A673 (cell line): ENCODE measurements at regions not wholly inside any gene's neighbourhood (a gene's known extent, or its start where the extent isn't known, plus 50 kb on each side); places are given as distances from the start of the nearest gene placed in this dataset.

ENCODE experiments used
- BruUV-seq: library from RNA; stranded (reverse); fragments of 400-500 nt; replicated peaks from 2 replicates; lab custom pipeline; 2021; lab: Mats Ljungman, UMichigan
- CTCF ChIA-PET: fragments of 300-600 bp; sonication (Branson Sonifier 250); formaldehyde crosslinking; loops from one replicate; lab custom pipeline; 2022; ENCODE audit warnings: antibody characterized with exemption; lab: Charles Lee
- POLR2A ChIA-PET: fragments of 300-600 bp; sonication (Branson Sonifier 250); formaldehyde crosslinking; loops from one replicate; lab custom pipeline; 2022; ENCODE audit warnings: antibody characterized with exemption; ENCODE audit not compliant: low non-redundant PET; lab: Charles Lee
- DNase-seq: peaks from one replicate; pipeline ENCODE4 v3.0.0-alpha.2; 2015; ENCODE audit warnings: low spot score
- H3K27ac ChIP-seq: fragments of 200-600 bp; sonication (generic); 2 replicates; pipeline ENCODE4 v1.5.1; 2016; ENCODE audit warnings: mixed run types, low read depth, mild to moderate bottlenecking, mixed read lengths, antibody characterized with exemption, low read length; ENCODE audit not compliant: poor library complexity, severe bottlenecking
- H3K27me3 ChIP-seq: fragments of 200-600 bp; sonication (generic); replicated peaks from 2 replicates; pipeline ENCODE4 v1.6.1; 2017; ENCODE audit warnings: mixed run types, low read depth, mild to moderate bottlenecking, mixed read lengths, antibody characterized with exemption, low read length; ENCODE audit not compliant: insufficient read depth, poor library complexity
- H3K36me3 ChIP-seq: fragments of 200-600 bp; sonication (generic); 2 replicates; pipeline ENCODE4 v1.6.1; 2016; ENCODE audit warnings: mixed run types, mild to moderate bottlenecking, mixed read lengths, antibody characterized with exemption, low read length; ENCODE audit not compliant: insufficient read depth, poor library complexity, severe bottlenecking
- H3K4me1 ChIP-seq: fragments of 200-600 bp; sonication (generic); 2 replicates; pipeline ENCODE4 v1.6.1; 2017; ENCODE audit warnings: mixed run types, mild to moderate bottlenecking, mixed read lengths, antibody characterized with exemption, low read length; ENCODE audit not compliant: insufficient read depth, poor library complexity, severe bottlenecking
- H3K4me3 ChIP-seq: fragments of 200-600 bp; sonication (generic); 2 replicates; pipeline ENCODE4 v1.5.1; 2016; ENCODE audit warnings: low read depth, mixed run types, mild to moderate bottlenecking, mixed read lengths, low read length; ENCODE audit not compliant: poor library complexity, severe bottlenecking
- H3K9me3 ChIP-seq: fragments of 200-600 bp; sonication (generic); 2 replicates; pipeline ENCODE4 v1.6.1; 2016; ENCODE audit warnings: mixed run types, low read depth, mild to moderate bottlenecking, mixed read lengths, antibody characterized with exemption, low read length; ENCODE audit not compliant: poor library complexity, severe bottlenecking
- CTCF ChIP-seq: fragments of 300-800, 200-600 bp; sonication (generic); conservative IDR thresholded peaks from 2 replicates; pipeline ENCODE4 v1.5.1; 2017; ENCODE audit warnings: low read depth, mild to moderate bottlenecking, antibody characterized with exemption, low read length, moderate library complexity, mixed read lengths
- EZH2 ChIP-seq: fragments of 200-600 bp; sonication (generic); IDR thresholded peaks from 2 replicates; pipeline ENCODE4 v1.6.1; 2017; ENCODE audit warnings: borderline replicate concordance, low read depth, mild to moderate bottlenecking, mixed read lengths, antibody characterized with exemption, low read length; ENCODE audit not compliant: poor library complexity, severe bottlenecking
- intact Hi-C: fragments of 100-400 bp; cut with micrococcal nuclease; formaldehyde crosslinking; loops from one replicate; pipeline ENCODE4 v1.10.0; 2022; ENCODE audit not compliant: unreplicated experiment

- intact Hi-C loops, result no loop called here
- H3K9me3 ChIP-seq, result no peaks in the 10 kb centered on the region
- no peak for DNase-seq
- no peak for TF ChIP-seq CTCF
- no peak for TF ChIP-seq EZH2
- H3K27ac ChIP-seq, result no peak overlapping the region
- ChIA-PET CTCF (no interaction called here), POLR2A (interaction anchor here (0.6 kb wide), 1 partner anchor 66 kb away, joined by 6 read pairs; no protein-coding TSS in a partner anchor)
- H3K4me3 ChIP-seq, result no peak overlapping the region
- H3K27me3 ChIP-seq, result no peaks in the 10 kb centered on the region
- no TSS peak for BruUV-seq
- H3K4me1 ChIP-seq, result no peaks in the 10 kb centered on the region
- H3K36me3 ChIP-seq, result no peaks in the 10 kb centered on the region
These were observed 63.9 kb downstream of the RPL27A start for GRCh38 chr11:8746331-8746974.

- no peaks in the 10 kb centered on the region for H3K9me3 ChIP-seq
- no peaks in the 10 kb centered on the region for H3K4me1 ChIP-seq
- BruUV-seq, result no TSS peak
- intact Hi-C loops, result no loop called here
- ChIA-PET POLR2A (no interaction called here), CTCF (no interaction called here)
- no peaks in the 10 kb centered on the region for H3K27me3 ChIP-seq
- H3K27ac ChIP-seq, result no peak overlapping the region
- no peak for TF ChIP-seq CTCF
- TF ChIP-seq EZH2, result no peak
- no peak for DNase-seq
- no peak overlapping the region for H3K4me3 ChIP-seq
- H3K36me3 ChIP-seq, result no peaks in the 10 kb centered on the region
These were observed 64.6 kb downstream of the RPL27A start for GRCh38 chr11:8747173-8747572.

GRCh38 chr11:8748317-8748716 is 65.7 kb downstream of the RPL27A start:
- H3K9me3 ChIP-seq, result no peaks in the 10 kb centered on the region
- H3K36me3 ChIP-seq, result no peaks in the 10 kb centered on the region
- intact Hi-C loops, result no loop called here
- CTCF ChIA-PET, result no interaction called here
- no TSS peak for BruUV-seq
- no peak overlapping the region for H3K4me3 ChIP-seq
- no peak overlapping the region for H3K27ac ChIP-seq
- TF ChIP-seq EZH2, result no peak
- no peak for TF ChIP-seq CTCF
- DNase-seq, result no peak
- no peaks in the 10 kb centered on the region for H3K27me3 ChIP-seq
- POLR2A ChIA-PET, result no interaction called here
- no peaks in the 10 kb centered on the region for H3K4me1 ChIP-seq
